Neural cell (in vitro differentiated cells): ENCODE measurements at regions not wholly inside any gene's neighbourhood (a gene's known extent, or its start where the extent isn't known, plus 50 kb on each side); places are given as distances from the start of the nearest gene placed in this dataset.
"Not testable (repeated sequence)": the region's sequence is repeated elsewhere in the genome, so short reads cannot be mapped to it uniquely, and the experiment has no call there.

ENCODE experiments used
- CTCF ChIP-seq: fragments of 450-650 bp; IDR thresholded peaks from 2 replicates; pipeline ENCODE4 v1.5.1; 2014; ENCODE audit warnings: antibody characterized with exemption, mild to moderate bottlenecking, moderate library complexity; ENCODE audit not compliant: poor library complexity, severe bottlenecking
- EZH2 ChIP-seq: fragments of 200-600, 300-800 bp; shearing (Covaris generic), sonication (generic); IDR thresholded peaks from 2 replicates; pipeline ENCODE4 v1.6.1; 2014; ENCODE audit warnings: antibody characterized with exemption, low read length, borderline replicate concordance, mild to moderate bottlenecking; ENCODE audit not compliant: insufficient read depth, poor library complexity, severe bottlenecking
- POLR2AphosphoS5 ChIP-seq: IDR thresholded peaks from 2 replicates; pipeline ENCODE4 v1.6.1; 2012
- REST ChIP-seq: IDR thresholded peaks from 2 replicates; pipeline ENCODE4 v1.6.1; 2012; ENCODE audit warnings: borderline replicate concordance

GRCh38 chr5:25238720-25239119, 593.9 kb upstream of the CDH10 start:
- TF ChIP-seq POLR2AphosphoS5, CTCF, EZH2, REST: not testable (repeated sequence)
